Stomach (tissue), 4 donors: ENCODE measurements at regions not wholly inside any gene's neighbourhood (a gene's known extent, or its start where the extent isn't known, plus 50 kb on each side); places are given as distances from the start of the nearest gene placed in this dataset.

Experiments used
- CTCF ChIP-seq, 7 experiments: fragments of 450-650 bp in 4 of 7; fragments of 200-600 bp in 3 of 7; sonication (generic) in 3 of 7; IDR thresholded peaks; one replicate each; pipeline ENCODE4 v1.5.1; 2016 to 2019; ENCODE audit warnings: antibody characterized with exemption in 7 of 7, control low read depth in 2 of 7, mild to moderate bottlenecking in 1 of 7
- POLR2A ChIP-seq, 4 donors: fragments of 450-650 bp; IDR thresholded peaks; one replicate each; pipeline ENCODE4 v1.6.1; 2016; ENCODE audit warnings: antibody characterized with exemption in 4 of 4, control low read depth in 2 of 4, mild to moderate bottlenecking in 1 of 4, moderate library complexity in 1 of 4
- POLR2AphosphoS5 ChIP-seq, 3 donors: sonication (generic); formaldehyde crosslinking; IDR thresholded peaks; one replicate each; pipeline ENCODE4 v1.6.1; 2016; ENCODE audit warnings: antibody characterized with exemption in 3 of 3

- TF ChIP-seq CTCF (IDR thresholded peaks at IDR 0.05) (no peak), POLR2A (IDR thresholded peaks at IDR 0.05) (no peak), POLR2AphosphoS5 (IDR thresholded peaks at IDR 0.05) (no peak)
These were observed 272.7 kb upstream of the MBL2 start for GRCh38 chr10:53045315-53045714.
